Karpas-422 (cell line): ENCODE measurements at regions not wholly inside any gene's neighbourhood (a gene's known extent, or its start where the extent isn't known, plus 50 kb on each side); places are given as distances from the start of the nearest gene placed in this dataset.

Experiments
- DNase-seq: peaks from one replicate; pipeline ENCODE4 v3.0.0-alpha.2; 2015
- H2AFZ ChIP-seq: fragments of 200-600 bp; sonication (generic); 2 replicates; pipeline ENCODE4 v1.6.1; 2014; ENCODE audit warnings: antibody characterized with exemption, low read length, mixed read lengths
- H3K27ac ChIP-seq: fragments of 200-600 bp; sonication (generic); 2 replicates; pipeline ENCODE4 v1.5.1; 2014; ENCODE audit warnings: mild to moderate bottlenecking, low read length, moderate library complexity
- H3K27me3 ChIP-seq: fragments of 200-600 bp; sonication (generic); 2 replicates; pipeline ENCODE4 v1.6.1; 2014; ENCODE audit warnings: low read length, mixed read lengths
- H3K36me3 ChIP-seq: fragments of 200-600 bp; sonication (generic); 2 replicates; pipeline ENCODE4 v1.6.1; 2014; ENCODE audit warnings: low read length, mixed read lengths; ENCODE audit not compliant: insufficient read depth
- H3K4me1 ChIP-seq: fragments of 200-600 bp; sonication (generic); 2 replicates; pipeline ENCODE4 v1.6.1; 2014; ENCODE audit warnings: mild to moderate bottlenecking, low read length, mixed read lengths
- H3K4me2 ChIP-seq: fragments of 200-600 bp; sonication (generic); 2 replicates; pipeline ENCODE4 v1.6.1; 2014; ENCODE audit warnings: low read length, low read depth, mild to moderate bottlenecking; ENCODE audit not compliant: poor library complexity, severe bottlenecking
- H3K4me3 ChIP-seq: fragments of 200-600 bp; sonication (generic); 2 replicates; pipeline ENCODE4 v1.5.1; 2014; ENCODE audit warnings: mild to moderate bottlenecking, antibody characterized with exemption, low read length, mixed read lengths
- H3K79me2 ChIP-seq: fragments of 200-600 bp; sonication (generic); 2 replicates; pipeline ENCODE4 v1.6.1; 2014; ENCODE audit warnings: mild to moderate bottlenecking, low read length, mixed read lengths
- H3K9ac ChIP-seq: fragments of 200-600 bp; sonication (generic); 2 replicates; pipeline ENCODE4 v1.6.0; 2014; ENCODE audit warnings: low read length
- H3K9me2 ChIP-seq: fragments of 200-600 bp; sonication (generic), shearing (Covaris generic); replicated peaks from 2 replicates; pipeline ENCODE4 v1.6.0; 2014; ENCODE audit warnings: mild to moderate bottlenecking, low read length, moderate library complexity; ENCODE audit not compliant: insufficient read depth
- H3K9me3 ChIP-seq: fragments of 300-700, 200-600 bp; sonication (generic); 2 replicates; pipeline ENCODE4 v1.6.1; 2014; ENCODE audit warnings: low read length, mixed read lengths
- H4K20me1 ChIP-seq: fragments of 200-600 bp; sonication (generic); 2 replicates; pipeline ENCODE4 v1.6.1; 2014; ENCODE audit warnings: mild to moderate bottlenecking, antibody characterized with exemption, low read length, low read depth; ENCODE audit not compliant: insufficient read depth

- Histone ChIP-seq H3K27me3 (no peaks in the 10 kb centered on the region), H4K20me1 (no peaks in the 10 kb centered on the region), H2AFZ (no peak overlapping the region), H3K27ac (no peak overlapping the region), H3K36me3 (no peaks in the 10 kb centered on the region), H3K4me2 (no peak overlapping the region), H3K4me3 (no peak overlapping the region), H3K9ac (no peak overlapping the region), H3K4me1 (no peaks in the 10 kb centered on the region), H3K9me2 (no peaks in the 10 kb centered on the region), H3K79me2 (no peaks in the 10 kb centered on the region), H3K9me3 (no peaks in the 10 kb centered on the region)
- no peak for DNase-seq
These were observed 109.1 kb downstream of the RTP5 start for GRCh38 chr2:241978670-241979069.

GRCh38 chr2:241980193-241980592 lies 110.7 kb downstream of the RTP5 start:
- Histone ChIP-seq H3K9me2 (no peaks in the 10 kb centered on the region), H3K27me3 (no peaks in the 10 kb centered on the region), H3K79me2 (no peaks in the 10 kb centered on the region), H4K20me1 (no peaks in the 10 kb centered on the region), H3K4me2 (no peak overlapping the region), H2AFZ (no peak overlapping the region), H3K4me1 (peaks cover 3% of the 10 kb centered on the region; the same call in 1 of the 2 replicates), H3K9ac (no peak overlapping the region), H3K36me3 (no peaks in the 10 kb centered on the region), H3K4me3 (no peak overlapping the region), H3K9me3 (no peaks in the 10 kb centered on the region), H3K27ac (no peak overlapping the region)
- no peak for DNase-seq

GRCh38 chr2:241981076-241981700 lies 111.7 kb downstream of the RTP5 start:
- Histone ChIP-seq H3K4me1 (peaks cover 4% of the 10 kb centered on the region; the same call in 1 of the 2 replicates), H3K4me2 (no peak overlapping the region), H3K9me3 (no peaks in the 10 kb centered on the region), H3K79me2 (no peaks in the 10 kb centered on the region), H3K4me3 (no peak overlapping the region), H3K27me3 (no peaks in the 10 kb centered on the region), H4K20me1 (no peaks in the 10 kb centered on the region), H3K27ac (no peak overlapping the region), H3K36me3 (no peaks in the 10 kb centered on the region), H3K9me2 (no peaks in the 10 kb centered on the region), H2AFZ (no peak overlapping the region), H3K9ac (no peak overlapping the region)
- no peak for DNase-seq

DNA sequence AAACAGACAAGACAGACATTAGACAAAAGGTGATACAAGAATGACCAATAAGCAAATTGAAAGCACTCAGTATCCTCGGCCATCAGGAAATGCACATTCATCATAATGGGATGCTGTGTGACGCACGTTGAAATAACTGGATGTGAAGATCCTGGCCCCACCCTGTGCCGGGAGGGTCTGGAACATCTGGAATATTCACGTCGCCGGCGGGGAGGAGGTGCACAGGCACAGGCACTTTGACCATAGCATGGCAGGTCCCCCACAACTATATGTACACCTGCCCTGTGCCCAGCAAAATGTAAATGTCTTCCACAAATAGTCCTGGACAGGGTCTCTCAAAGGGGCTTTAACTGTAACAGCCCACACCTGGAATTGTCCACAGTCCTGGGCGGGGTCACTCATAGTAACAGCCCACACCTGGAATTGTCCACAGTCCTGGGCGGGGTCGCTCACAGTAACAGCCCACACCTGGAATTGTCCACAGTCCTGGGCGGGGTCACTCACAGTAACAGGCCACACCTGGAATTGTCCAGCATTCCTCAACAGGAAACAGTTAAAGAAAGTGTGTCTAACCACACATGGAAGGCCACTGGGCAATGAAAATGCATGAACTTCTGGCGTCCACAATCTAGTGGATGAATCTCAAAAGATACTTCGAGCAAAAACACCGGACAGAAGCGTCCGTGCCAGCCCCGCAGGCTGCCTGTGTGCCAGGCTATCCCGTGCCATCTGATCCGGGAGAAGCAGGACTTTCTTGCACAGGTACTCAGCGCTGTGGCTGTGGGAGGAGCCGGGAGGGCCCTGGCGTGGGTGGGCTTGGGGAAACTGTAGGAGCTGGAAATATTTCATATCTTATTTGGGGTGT lies 113.4 kb downstream of the RTP5 start:
- Histone ChIP-seq H3K4me1 (peaks cover 4% of the 10 kb centered on the region; the same call in 1 of the 2 replicates), H3K9ac (no peak overlapping the region), H3K79me2 (no peaks in the 10 kb centered on the region), H3K9me3 (no peaks in the 10 kb centered on the region), H3K27ac (no peak overlapping the region), H3K36me3 (no peaks in the 10 kb centered on the region), H4K20me1 (no peaks in the 10 kb centered on the region), H3K9me2 (no peaks in the 10 kb centered on the region), H3K4me3 (no peak overlapping the region), H2AFZ (no peak overlapping the region), H3K27me3 (no peaks in the 10 kb centered on the region), H3K4me2 (no peak overlapping the region)
- no peak for DNase-seq

DNA sequence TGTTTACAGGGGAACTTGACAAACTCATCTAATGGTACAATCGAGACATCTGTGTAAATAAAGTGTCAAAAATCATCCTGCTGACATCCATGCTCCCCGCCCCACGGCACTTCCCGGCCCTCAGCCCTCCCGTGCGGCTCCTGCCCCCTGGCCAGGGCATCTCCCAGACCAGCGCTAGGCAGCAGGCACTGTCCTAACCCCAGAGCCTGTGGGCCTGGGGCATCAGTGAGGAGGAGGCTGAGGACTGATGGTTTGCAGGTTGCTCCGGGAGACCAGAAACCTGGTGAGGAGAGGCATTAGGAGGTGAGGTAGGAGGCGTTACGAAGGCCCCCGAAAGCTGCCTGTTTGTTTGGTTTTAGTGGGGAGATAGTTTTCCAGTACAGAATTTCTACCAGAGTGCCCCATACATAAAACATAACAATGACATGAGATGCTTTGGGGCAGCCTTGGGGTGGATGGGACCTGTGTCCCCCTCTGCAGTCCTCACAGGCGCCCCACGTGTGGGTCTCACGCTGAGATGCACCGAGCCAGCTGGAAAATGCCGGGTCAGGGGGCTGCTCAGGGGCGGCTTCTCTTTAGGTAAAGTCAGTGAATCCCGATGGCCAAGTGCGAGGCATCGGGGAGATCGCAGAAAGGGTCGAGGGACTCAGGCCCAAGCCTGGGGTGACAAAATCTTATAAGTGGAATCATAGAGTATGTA lies 114.2 kb downstream of the RTP5 start:
- no peak for DNase-seq
- H3K9ac ChIP-seq = no peak overlapping the region

GRCh38 chr2:241984271-241984655 lies 114.7 kb downstream of the RTP5 start:
- Histone ChIP-seq H3K27me3 (no peaks in the 10 kb centered on the region), H3K9ac (no peak overlapping the region), H3K79me2 (no peaks in the 10 kb centered on the region), H3K4me3 (no peak overlapping the region), H2AFZ (no peak overlapping the region), H3K27ac (no peak overlapping the region), H3K9me2 (no peaks in the 10 kb centered on the region), H3K4me1 (peaks cover 4% of the 10 kb centered on the region; the same call in 1 of the 2 replicates), H3K9me3 (no peaks in the 10 kb centered on the region), H3K4me2 (no peak overlapping the region), H3K36me3 (no peaks in the 10 kb centered on the region), H4K20me1 (no peaks in the 10 kb centered on the region)
- DNase-seq = no peak

More for the DNA sequence above, 114.2 kb downstream of the RTP5 start:
- H3K79me2 ChIP-seq = no peaks in the 10 kb centered on the region
- H2AFZ ChIP-seq = no peak overlapping the region
- H3K4me1 ChIP-seq = peaks cover 4% of the 10 kb centered on the region; the same call in 1 of the 2 replicates
- H3K27me3 ChIP-seq = no peaks in the 10 kb centered on the region
- no peak overlapping the region for H3K4me2 ChIP-seq
- H3K9me2 ChIP-seq = no peaks in the 10 kb centered on the region
- H3K27ac ChIP-seq = no peak overlapping the region
- no peaks in the 10 kb centered on the region for H4K20me1 ChIP-seq
- no peak overlapping the region for H3K4me3 ChIP-seq
- H3K9me3 ChIP-seq = no peaks in the 10 kb centered on the region
- H3K36me3 ChIP-seq = no peaks in the 10 kb centered on the region

GRCh38 chr2:241984658-241985057 lies 115.1 kb downstream of the RTP5 start:
- Histone ChIP-seq H3K27ac (no peak overlapping the region), H2AFZ (no peak overlapping the region), H3K9me2 (no peaks in the 10 kb centered on the region), H3K9ac (no peak overlapping the region), H4K20me1 (no peaks in the 10 kb centered on the region), H3K4me3 (no peak overlapping the region), H3K27me3 (no peaks in the 10 kb centered on the region), H3K36me3 (no peaks in the 10 kb centered on the region), H3K9me3 (no peaks in the 10 kb centered on the region), H3K4me2 (no peak overlapping the region), H3K4me1 (peaks cover 4% of the 10 kb centered on the region; the same call in 1 of the 2 replicates), H3K79me2 (no peaks in the 10 kb centered on the region)
- no peak for DNase-seq
